Stimulated activated memory B cell treated with anti-CD40 and anti-IgM and Interleukin-4, amounts not matched to agents 10 μg/mL and 1 μg/mL and 100 μg/mL, for 72 hours (primary cell): ENCODE measurements at regions not wholly inside any gene's neighbourhood (a gene's known extent, or its start where the extent isn't known, plus 50 kb on each side); places are given as distances from the start of the nearest gene placed in this dataset.

Experiments used
- ATAC-seq: fragments of 150-1000 bp; cut with Tn5 transposase; 2 replicates; pipeline ENCODE4 v1.10.0; 2021
- H3K27ac Mint-ChIP-seq: one replicate; pipeline ENCODE4 v1.8.0; 2022; ENCODE audit warnings: mild to moderate bottlenecking, mixed read lengths
- H3K27me3 Mint-ChIP-seq: one replicate; pipeline ENCODE4 v1.8.0; 2022; ENCODE audit warnings: mixed read lengths
- H3K36me3 Mint-ChIP-seq: one replicate; pipeline ENCODE4 v1.8.0; 2022; ENCODE audit warnings: mixed read lengths
- H3K4me1 Mint-ChIP-seq: one replicate; pipeline ENCODE4 v1.8.0; 2022; ENCODE audit warnings: mixed read lengths
- H3K4me3 Mint-ChIP-seq: one replicate; pipeline ENCODE4 v1.8.0; 2022; ENCODE audit warnings: mild to moderate bottlenecking, moderate library complexity, mixed read lengths
- H3K9me3 Mint-ChIP-seq: one replicate; pipeline ENCODE4 v1.8.0; 2022; ENCODE audit warnings: mixed read lengths

GRCh38 chr5:135220394-135221186, 178.4 kb downstream of the MACROH2A1 start:
- Mint-ChIP-seq H3K27ac (no peak overlapping the region), H3K4me3 (no peak overlapping the region), H3K4me1 (no peaks in the 10 kb centered on the region), H3K36me3 (no peaks in the 10 kb centered on the region), H3K27me3 (peaks cover 44% of the 10 kb centered on the region), H3K9me3 (no peaks in the 10 kb centered on the region)
- ATAC-seq: no peak

GRCh38 chr5:135219868-135220267, 179.2 kb downstream of the MACROH2A1 start:
- H3K4me3 Mint-ChIP-seq: no peak overlapping the region
- no peaks in the 10 kb centered on the region for H3K4me1 Mint-ChIP-seq
- no peaks in the 10 kb centered on the region for H3K9me3 Mint-ChIP-seq
- no peak overlapping the region for H3K27ac Mint-ChIP-seq
- no peaks in the 10 kb centered on the region for H3K36me3 Mint-ChIP-seq
- H3K27me3 Mint-ChIP-seq: peaks cover 47% of the 10 kb centered on the region
- ATAC-seq: no peak

GRCh38 chr5:135218790-135219568, 180.1 kb downstream of the MACROH2A1 start:
- Mint-ChIP-seq H3K4me3 (no peak overlapping the region), H3K36me3 (no peaks in the 10 kb centered on the region), H3K27me3 (peaks cover 42% of the 10 kb centered on the region), H3K9me3 (no peaks in the 10 kb centered on the region), H3K4me1 (no peaks in the 10 kb centered on the region), H3K27ac (no peak overlapping the region)
- no peak for ATAC-seq

GRCh38 chr5:135218486-135218755, 180.6 kb downstream of the MACROH2A1 start:
- Mint-ChIP-seq H3K4me3 (no peak overlapping the region), H3K4me1 (no peaks in the 10 kb centered on the region), H3K36me3 (no peaks in the 10 kb centered on the region), H3K27me3 (peaks cover 37% of the 10 kb centered on the region), H3K27ac (no peak overlapping the region), H3K9me3 (no peaks in the 10 kb centered on the region)
- ATAC-seq: no peak

- no peaks in the 10 kb centered on the region for H3K36me3 Mint-ChIP-seq
- H3K27ac Mint-ChIP-seq: no peak overlapping the region
- no peak for ATAC-seq
- H3K9me3 Mint-ChIP-seq: no peaks in the 10 kb centered on the region
- peaks cover 31% of the 10 kb centered on the region for H3K27me3 Mint-ChIP-seq
- H3K4me3 Mint-ChIP-seq: no peak overlapping the region
- H3K4me1 Mint-ChIP-seq: no peaks in the 10 kb centered on the region
These were observed 181.2 kb downstream of the MACROH2A1 start for GRCh38 chr5:135217669-135218485.

- H3K27me3 Mint-ChIP-seq: peaks cover 29% of the 10 kb centered on the region
- H3K4me1 Mint-ChIP-seq: no peaks in the 10 kb centered on the region
- H3K36me3 Mint-ChIP-seq: no peaks in the 10 kb centered on the region
- ATAC-seq: no peak
- H3K27ac Mint-ChIP-seq: no peak overlapping the region
- H3K9me3 Mint-ChIP-seq: no peaks in the 10 kb centered on the region
- no peak overlapping the region for H3K4me3 Mint-ChIP-seq
These were observed 182.3 kb downstream of the MACROH2A1 start for GRCh38 chr5:135216471-135217343.

- H3K9me3 Mint-ChIP-seq: no peaks in the 10 kb centered on the region
- H3K4me1 Mint-ChIP-seq: no peaks in the 10 kb centered on the region
- no peak overlapping the region for H3K27ac Mint-ChIP-seq
- H3K4me3 Mint-ChIP-seq: no peak overlapping the region
- H3K27me3 Mint-ChIP-seq: peaks cover 29% of the 10 kb centered on the region
- H3K36me3 Mint-ChIP-seq: no peaks in the 10 kb centered on the region
- no peak for ATAC-seq
These were observed 181.8 kb upstream of the PITX1 start for GRCh38 chr5:135215617-135216470.

GRCh38 chr5:135214897-135215616, 181.0 kb upstream of the PITX1 start:
- ATAC-seq: no peak
- no peaks in the 10 kb centered on the region for H3K4me1 Mint-ChIP-seq
- no peaks in the 10 kb centered on the region for H3K36me3 Mint-ChIP-seq
- peaks cover 36% of the 10 kb centered on the region for H3K27me3 Mint-ChIP-seq
- H3K27ac Mint-ChIP-seq: no peak overlapping the region
- H3K9me3 Mint-ChIP-seq: no peaks in the 10 kb centered on the region
- H3K4me3 Mint-ChIP-seq: no peak overlapping the region

GRCh38 chr5:135213466-135214239, 179.6 kb upstream of the PITX1 start:
- H3K4me1 Mint-ChIP-seq: no peaks in the 10 kb centered on the region
- H3K4me3 Mint-ChIP-seq: no peak overlapping the region
- ATAC-seq: no peak
- no peaks in the 10 kb centered on the region for H3K9me3 Mint-ChIP-seq
- no peaks in the 10 kb centered on the region for H3K36me3 Mint-ChIP-seq
- H3K27me3 Mint-ChIP-seq: peaks cover 45% of the 10 kb centered on the region
- no peak overlapping the region for H3K27ac Mint-ChIP-seq

- no peak overlapping the region for H3K27ac Mint-ChIP-seq
- H3K4me1 Mint-ChIP-seq: no peaks in the 10 kb centered on the region
- peaks cover 45% of the 10 kb centered on the region for H3K27me3 Mint-ChIP-seq
- no peaks in the 10 kb centered on the region for H3K36me3 Mint-ChIP-seq
- no peak for ATAC-seq
- H3K4me3 Mint-ChIP-seq: no peak overlapping the region
- H3K9me3 Mint-ChIP-seq: no peaks in the 10 kb centered on the region
These were observed 179.0 kb upstream of the PITX1 start for GRCh38 chr5:135213027-135213386.

- peaks cover 43% of the 10 kb centered on the region for H3K27me3 Mint-ChIP-seq
- no peaks in the 10 kb centered on the region for H3K36me3 Mint-ChIP-seq
- H3K9me3 Mint-ChIP-seq: no peaks in the 10 kb centered on the region
- H3K4me3 Mint-ChIP-seq: no peak overlapping the region
- ATAC-seq: no peak
- H3K4me1 Mint-ChIP-seq: no peaks in the 10 kb centered on the region
- H3K27ac Mint-ChIP-seq: no peak overlapping the region
These were observed 178.5 kb upstream of the PITX1 start for GRCh38 chr5:135212361-135213026.

- H3K9me3 Mint-ChIP-seq: no peaks in the 10 kb centered on the region
- no peaks in the 10 kb centered on the region for H3K36me3 Mint-ChIP-seq
- H3K4me1 Mint-ChIP-seq: no peaks in the 10 kb centered on the region
- no peak for ATAC-seq
- peaks cover 45% of the 10 kb centered on the region for H3K27me3 Mint-ChIP-seq
- H3K4me3 Mint-ChIP-seq: no peak overlapping the region
- H3K27ac Mint-ChIP-seq: no peak overlapping the region
These were observed 177.8 kb upstream of the PITX1 start for GRCh38 chr5:135211791-135212190.
